GM12865 (cell line): ENCODE measurements at regions not wholly inside any gene's neighbourhood (a gene's known extent, or its start where the extent isn't known, plus 50 kb on each side); places are given as distances from the start of the nearest gene placed in this dataset.
"Not testable (repeated sequence)": the region's sequence is repeated elsewhere in the genome, so short reads cannot be mapped to it uniquely, and the experiment has no call there.

Source experiments
- DNase-seq: peaks from one replicate; pipeline ENCODE4 v3.0.0; 2010; ENCODE audit warnings: low read depth
- H3K4me3 ChIP-seq: 2 replicates; pipeline ENCODE4 v1.5.1; 2011; ENCODE audit warnings: mild to moderate bottlenecking, low read depth, low read length, control low read depth
- TF ChIP-seq, protein P1 (sequence below): IDR thresholded peaks from 2 replicates; pipeline ENCODE4 v1.5.1; 2011; ENCODE audit warnings: low read length, control low read depth, low read depth, inconsistent platforms; ENCODE audit not compliant: insufficient read depth; ENCODE audit errors: missing control alignments

DNA sequence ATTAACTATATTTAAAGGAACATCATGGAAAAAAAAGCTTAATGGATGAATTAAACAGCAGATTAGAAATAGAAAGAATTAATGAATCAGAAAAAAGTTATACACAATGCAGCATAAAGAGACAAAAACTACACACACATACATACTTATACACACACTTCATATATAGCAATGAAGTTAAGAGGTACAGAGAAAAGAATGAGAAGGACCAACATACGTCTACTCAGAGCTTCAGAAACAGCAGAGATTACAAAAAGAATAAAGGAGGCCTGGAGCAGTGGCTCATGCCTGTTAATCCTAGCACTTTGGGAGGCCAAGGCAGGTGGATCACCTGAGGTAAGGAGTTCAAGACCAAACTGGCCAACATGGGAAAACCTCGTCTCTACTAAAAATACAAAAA lies 133.9 kb upstream of the TNPO1 start:
- TF ChIP-seq, protein P1, sequence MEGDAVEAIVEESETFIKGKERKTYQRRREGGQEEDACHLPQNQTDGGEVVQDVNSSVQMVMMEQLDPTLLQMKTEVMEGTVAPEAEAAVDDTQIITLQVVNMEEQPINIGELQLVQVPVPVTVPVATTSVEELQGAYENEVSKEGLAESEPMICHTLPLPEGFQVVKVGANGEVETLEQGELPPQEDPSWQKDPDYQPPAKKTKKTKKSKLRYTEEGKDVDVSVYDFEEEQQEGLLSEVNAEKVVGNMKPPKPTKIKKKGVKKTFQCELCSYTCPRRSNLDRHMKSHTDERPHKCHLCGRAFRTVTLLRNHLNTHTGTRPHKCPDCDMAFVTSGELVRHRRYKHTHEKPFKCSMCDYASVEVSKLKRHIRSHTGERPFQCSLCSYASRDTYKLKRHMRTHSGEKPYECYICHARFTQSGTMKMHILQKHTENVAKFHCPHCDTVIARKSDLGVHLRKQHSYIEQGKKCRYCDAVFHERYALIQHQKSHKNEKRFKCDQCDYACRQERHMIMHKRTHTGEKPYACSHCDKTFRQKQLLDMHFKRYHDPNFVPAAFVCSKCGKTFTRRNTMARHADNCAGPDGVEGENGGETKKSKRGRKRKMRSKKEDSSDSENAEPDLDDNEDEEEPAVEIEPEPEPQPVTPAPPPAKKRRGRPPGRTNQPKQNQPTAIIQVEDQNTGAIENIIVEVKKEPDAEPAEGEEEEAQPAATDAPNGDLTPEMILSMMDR: no peak
- no peak for DNase-seq

DNA sequence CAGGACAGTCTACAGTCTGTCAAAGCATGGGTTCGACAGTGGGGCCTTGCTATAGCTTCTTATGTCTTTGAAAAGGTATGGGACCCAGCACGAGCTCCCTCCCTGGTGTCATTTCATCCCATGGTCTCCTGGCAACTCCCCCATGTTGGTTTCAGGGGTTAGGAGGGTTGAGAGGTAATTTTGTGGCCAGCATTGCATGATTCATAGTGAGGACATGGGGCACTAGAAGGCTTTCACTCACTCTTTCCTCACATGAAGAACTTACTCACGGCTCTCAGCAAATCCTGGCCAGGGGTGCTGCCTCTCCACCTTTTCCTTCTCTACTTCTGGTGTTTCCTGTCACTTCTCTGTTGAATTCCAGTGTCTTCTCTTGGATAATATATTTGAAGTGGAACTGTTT lies 134.7 kb upstream of the TNPO1 start:
- H3K4me3 ChIP-seq: no peak overlapping the region
- no peak for DNase-seq
- TF ChIP-seq, protein P1: no peak

More for the DNA sequence above, 133.9 kb upstream of the TNPO1 start:
- H3K4me3 ChIP-seq: no peak overlapping the region

DNA sequence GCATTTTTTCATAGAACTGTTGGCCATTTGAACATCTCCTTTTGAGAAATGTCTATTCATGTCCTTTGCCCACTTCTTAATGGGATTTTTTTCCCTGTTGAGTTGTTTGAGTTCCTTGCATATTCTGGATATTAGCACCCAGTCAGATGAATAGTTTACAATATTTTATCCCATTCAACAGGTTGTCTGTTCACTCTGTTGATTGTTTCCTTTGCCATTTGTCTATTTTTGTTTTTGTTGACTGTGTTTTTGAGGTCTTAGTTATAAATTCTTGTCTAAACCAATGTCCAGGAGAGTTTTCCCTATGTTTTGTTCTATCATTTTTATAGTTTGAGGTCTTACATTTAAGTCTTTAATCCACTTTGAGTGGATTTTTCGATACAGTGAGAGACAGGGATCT lies 139.0 kb upstream of the TNPO1 start:
- H3K4me3 ChIP-seq: no peak overlapping the region
- no peak for DNase-seq

DNA sequence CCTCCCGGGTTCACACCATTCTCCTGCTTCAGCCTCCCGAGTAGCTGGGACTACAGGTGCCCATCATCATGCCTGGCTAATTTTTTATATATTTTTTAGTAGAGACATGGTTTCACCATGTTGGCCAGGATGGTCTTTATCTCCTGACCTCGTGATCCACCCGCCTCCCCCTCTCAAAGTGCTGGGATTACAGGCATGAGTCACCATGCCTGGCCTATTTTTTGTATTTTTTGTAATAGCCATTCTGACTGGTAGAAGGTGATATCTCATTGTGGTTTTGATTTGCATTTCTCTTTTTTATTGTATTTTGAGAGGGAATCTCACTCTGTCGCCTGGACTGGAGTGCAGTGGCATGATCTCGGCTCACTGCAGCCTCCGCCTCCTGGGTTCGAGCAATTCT lies 139.6 kb upstream of the TNPO1 start:
- DNase-seq, H3K4me3 ChIP-seq: not testable (repeated sequence)

More for the DNA sequence above, 139.0 kb upstream of the TNPO1 start:
- TF ChIP-seq, protein P1: no peak

DNA sequence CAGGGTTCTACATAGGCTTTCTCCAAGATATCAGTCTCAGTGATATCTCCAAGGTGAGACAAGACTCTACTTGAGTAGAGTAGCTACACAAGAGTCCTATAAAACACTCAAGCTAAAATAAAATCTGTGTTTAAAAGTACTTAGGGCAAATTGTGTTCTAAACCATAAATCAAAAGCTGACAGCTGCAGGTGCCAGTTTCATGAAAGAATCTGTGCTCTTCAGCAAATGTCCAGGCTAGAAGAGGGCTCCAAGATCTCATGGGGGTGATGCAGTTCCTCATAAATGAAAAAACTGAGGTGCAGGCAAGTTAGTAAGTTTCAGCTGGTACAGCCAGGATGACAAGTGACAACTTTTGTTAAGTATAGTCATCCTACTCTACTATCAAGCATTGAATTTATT lies 142.8 kb upstream of the TNPO1 start:
- TF ChIP-seq, protein P1: no peak
- H3K4me3 ChIP-seq: no peak overlapping the region
- no peak for DNase-seq

DNA sequence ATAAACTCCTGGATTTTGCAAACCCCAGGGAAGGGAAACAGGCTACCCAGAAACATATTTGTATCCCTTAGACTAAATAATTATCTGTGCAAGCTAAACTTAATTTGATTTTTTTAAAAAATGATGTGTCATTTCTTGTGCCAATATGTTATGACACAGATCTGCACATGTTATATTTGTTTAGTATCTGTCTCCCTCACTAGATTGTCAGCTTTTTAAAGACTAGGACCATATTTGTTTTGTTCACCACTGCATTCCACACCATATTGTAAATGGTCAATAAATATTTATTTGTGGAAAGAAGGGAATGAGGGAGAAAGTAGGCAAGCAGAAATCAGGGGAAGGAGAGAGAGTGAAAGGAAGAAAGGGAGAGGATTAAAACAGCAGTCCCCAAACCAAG lies 143.3 kb upstream of the TNPO1 start:
- DNase-seq: no peak
- H3K4me3 ChIP-seq: no peak overlapping the region
- TF ChIP-seq, protein P1: no peak

DNA sequence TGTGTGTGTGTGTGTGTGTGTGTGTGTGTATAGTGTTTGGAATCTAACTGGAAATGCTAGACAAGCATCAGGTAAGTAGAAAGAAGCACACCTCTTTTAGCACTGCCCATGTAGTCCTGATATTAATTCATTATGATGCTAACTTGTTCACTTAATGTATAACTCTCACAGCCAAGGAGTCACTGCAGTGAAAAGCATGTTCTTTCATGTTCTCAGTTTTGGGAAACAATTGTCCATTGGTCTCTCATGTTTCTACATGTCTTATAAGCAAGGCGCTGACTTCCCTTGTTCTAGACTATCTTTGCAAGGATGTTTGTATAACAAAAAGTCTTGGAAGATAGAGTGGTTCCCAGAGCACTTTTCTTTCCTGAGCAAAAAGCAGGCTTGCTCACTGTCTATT lies 148.8 kb upstream of the TNPO1 start:
- no peak overlapping the region for H3K4me3 ChIP-seq
- DNase-seq: no peak
- TF ChIP-seq, protein P1: no peak
